HG02840 (cell line): ENCODE measurements at regions not wholly inside any gene's neighbourhood (a gene's known extent, or its start where the extent isn't known, plus 50 kb on each side); places are given as distances from the start of the nearest gene placed in this dataset.

ENCODE experiments used
- ATAC-seq: cut with Tn5 transposase; IDR thresholded peaks from one replicate; pipeline ENCODE4 v1.9.1; 2021; ENCODE audit warnings: mild to moderate bottlenecking, moderate library complexity, moderate number of reproducible peaks; ENCODE audit not compliant: unreplicated experiment, low FRiP score

GRCh38 chr5:153080940-153081339 lies 409.5 kb upstream of the GRIA1 start:
- ATAC-seq, result no peak

- ATAC-seq, result no peak
Measured at GRCh38 chr5:153081385-153081784, 409.1 kb upstream of the GRIA1 start.

- no peak for ATAC-seq
Measured at GRCh38 chr5:153084511-153084910, 406.0 kb upstream of the GRIA1 start.

GRCh38 chr5:153086486-153086885 lies 404.0 kb upstream of the GRIA1 start:
- no peak for ATAC-seq

GRCh38 chr5:153088538-153088937 lies 401.9 kb upstream of the GRIA1 start:
- no peak for ATAC-seq

- ATAC-seq, result no peak
Measured at GRCh38 chr5:153094333-153094732, 396.1 kb upstream of the GRIA1 start.

GRCh38 chr5:153096381-153096780 lies 394.1 kb upstream of the GRIA1 start:
- no peak for ATAC-seq

GRCh38 chr5:153099328-153099727 lies 391.1 kb upstream of the GRIA1 start:
- ATAC-seq, result no peak

- ATAC-seq, result no peak
Measured at GRCh38 chr5:153101235-153102180, 389.0 kb upstream of the GRIA1 start.

- no peak for ATAC-seq
Measured at GRCh38 chr5:153116916-153117315, 373.6 kb upstream of the GRIA1 start.

- no peak for ATAC-seq
Measured at GRCh38 chr5:153118018-153118417, 372.5 kb upstream of the GRIA1 start.

GRCh38 chr5:153122403-153122802 lies 368.1 kb upstream of the GRIA1 start:
- ATAC-seq, result no peak

GRCh38 chr5:153130296-153130695 lies 360.2 kb upstream of the GRIA1 start:
- ATAC-seq, result no peak

GRCh38 chr5:153135411-153135810 lies 355.1 kb upstream of the GRIA1 start:
- no peak for ATAC-seq

GRCh38 chr5:153136910-153137614 lies 353.4 kb upstream of the GRIA1 start:
- no peak for ATAC-seq

GRCh38 chr5:153147891-153148623 lies 342.4 kb upstream of the GRIA1 start:
- ATAC-seq, result no peak

- ATAC-seq, result no peak
Measured at GRCh38 chr5:153148624-153148976, 341.9 kb upstream of the GRIA1 start.

GRCh38 chr5:153151558-153151957 lies 338.9 kb upstream of the GRIA1 start:
- ATAC-seq, result no peak

GRCh38 chr5:153153086-153153485 lies 337.4 kb upstream of the GRIA1 start:
- no peak for ATAC-seq

GRCh38 chr5:153157156-153157555 lies 333.3 kb upstream of the GRIA1 start:
- no peak for ATAC-seq

- no peak for ATAC-seq
Measured at GRCh38 chr5:153158608-153159007, 331.9 kb upstream of the GRIA1 start.
